GM23338 (cell line): ENCODE measurements at regions not wholly inside any gene's neighbourhood (a gene's known extent, or its start where the extent isn't known, plus 50 kb on each side); places are given as distances from the start of the nearest gene placed in this dataset.

Source experiments
- ATAC-seq: fragments of 200-7000 bp; cut with Tn5 transposase; 3 replicates; pipeline ENCODE4 v1.9.1; 2020
- DNase-seq: peaks from one replicate; pipeline ENCODE4 v3.0.0-alpha.2; 2015; ENCODE audit warnings: low spot score
- H2AFZ ChIP-seq: fragments of 200-600 bp; sonication (generic); 2 replicates; pipeline ENCODE4 v1.8.0; 2016; ENCODE audit warnings: antibody characterized with exemption, mild to moderate bottlenecking, moderate library complexity
- H3F3A ChIP-seq: fragments of 200-600 bp; sonication (generic); replicated peaks from 2 replicates; pipeline ENCODE4 v1.8.0; 2017; ENCODE audit warnings: antibody characterized with exemption, mixed run types, low read depth
- H3K27ac ChIP-seq: fragments of 200-600 bp; sonication (generic); 2 replicates; pipeline ENCODE4 v1.6.1; 2016; ENCODE audit warnings: low read depth
- H3K27me3 ChIP-seq: fragments of 200-600 bp; sonication (generic); 2 replicates; pipeline ENCODE4 v1.8.0; 2016; ENCODE audit warnings: mild to moderate bottlenecking, mixed run types, moderate library complexity; ENCODE audit not compliant: insufficient read depth
- H3K36me3 ChIP-seq: fragments of 200-600 bp; sonication (generic); 2 replicates; pipeline ENCODE4 v1.8.0; 2016; ENCODE audit warnings: mild to moderate bottlenecking; ENCODE audit not compliant: insufficient read depth
- H3K4me1 ChIP-seq: fragments of 200-600 bp; sonication (generic); 2 replicates; pipeline ENCODE4 v1.8.0; 2016; ENCODE audit warnings: mild to moderate bottlenecking, moderate library complexity; ENCODE audit not compliant: insufficient read depth
- H3K4me2 ChIP-seq: fragments of 200-600 bp; sonication (generic); 2 replicates; pipeline ENCODE4 v1.7.1; 2017; ENCODE audit warnings: mixed run types
- H3K4me3 ChIP-seq: fragments of 200-600 bp; sonication (generic); 2 replicates; pipeline ENCODE4 v1.6.1; 2016; ENCODE audit warnings: mixed run types
- H3K79me2 ChIP-seq: fragments of 200-600 bp; sonication (generic); replicated peaks from 2 replicates; pipeline ENCODE4 v1.8.0; 2017; ENCODE audit warnings: mild to moderate bottlenecking; ENCODE audit not compliant: insufficient read depth
- H3K9me2 ChIP-seq: fragments of 200-600 bp; sonication (generic); 2 replicates; pipeline ENCODE4 v1.8.0; 2017; ENCODE audit not compliant: insufficient read depth
- H4K20me1 ChIP-seq: fragments of 200-600 bp; sonication (generic); replicated peaks from 2 replicates; pipeline ENCODE4 v1.8.0; 2017; ENCODE audit warnings: mild to moderate bottlenecking; ENCODE audit not compliant: insufficient read depth
- H3K27ac Mint-ChIP-seq: 2 replicates; pipeline ENCODE4 v1.8.0; 2020; ENCODE audit warnings: inconsistent platforms, mild to moderate bottlenecking, moderate library complexity, mixed read lengths
- H3K27me3 Mint-ChIP-seq: 3 replicates; pipeline ENCODE4 v1.8.0; 2022; ENCODE audit warnings: low read depth, mild to moderate bottlenecking, moderate library complexity, mixed read lengths, inconsistent platforms; ENCODE audit not compliant: insufficient read depth, poor library complexity
- H3K36me3 Mint-ChIP-seq: 3 replicates; pipeline ENCODE4 v1.8.0; 2021; ENCODE audit warnings: low read depth, mild to moderate bottlenecking, inconsistent platforms, moderate library complexity, mixed read lengths
- H3K4me1 Mint-ChIP-seq: 3 replicates; pipeline ENCODE4 v1.8.0; 2020; ENCODE audit warnings: mild to moderate bottlenecking, inconsistent platforms, mixed read lengths
- H3K4me3 Mint-ChIP-seq: 3 replicates; pipeline ENCODE4 v1.8.0; 2021; ENCODE audit warnings: moderate library complexity, mild to moderate bottlenecking, inconsistent platforms, mixed read lengths
- H3K9me3 Mint-ChIP-seq: 3 replicates; pipeline ENCODE4 v1.8.0; 2020; ENCODE audit warnings: moderate library complexity, mild to moderate bottlenecking, inconsistent platforms, mixed read lengths
- CREB1 ChIP-seq: fragments of 250-450 bp; sonication (Bioruptor Pico); IDR thresholded peaks from 2 replicates; pipeline ENCODE4 v1.5.0; 2020; ENCODE audit warnings: low read depth, mild to moderate bottlenecking, moderate library complexity
- CTCF ChIP-seq, 2 experiments: fragments of 200-600 bp in 1 of 2; sonication (generic) in 1 of 2; conservative IDR thresholded peaks; 2 replicates each; pipeline versions ENCODE4 v1.5.1 to v1.6.1; 2016 to 2017; ENCODE audit warnings: antibody characterized with exemption in 2 of 2, low read depth in 2 of 2, mild to moderate bottlenecking in 2 of 2, moderate library complexity in 1 of 2
- ETS1 ChIP-seq: IDR thresholded peaks from 2 replicates; pipeline ENCODE4 v1.6.1; 2016; ENCODE audit warnings: antibody characterized with exemption
- EZH2 ChIP-seq: fragments of 200-600 bp; sonication (generic); IDR thresholded peaks from one replicate; pipeline ENCODE4 v1.8.0; 2017; ENCODE audit warnings: antibody characterized with exemption, mild to moderate bottlenecking, low read depth; ENCODE audit not compliant: unreplicated experiment
- EZH2phosphoT487 ChIP-seq: fragments of 200-600 bp; sonication (generic); IDR thresholded peaks from one replicate; pipeline ENCODE4 v1.8.1; 2018; ENCODE audit warnings: antibody characterized with exemption; ENCODE audit not compliant: unreplicated experiment
- JUNB ChIP-seq: IDR thresholded peaks from one replicate; pipeline ENCODE4 v1.6.1; 2016; ENCODE audit warnings: antibody characterized with exemption; ENCODE audit not compliant: unreplicated experiment
- NANOG ChIP-seq: IDR thresholded peaks from 2 replicates; pipeline ENCODE4 v1.6.1; 2016; ENCODE audit warnings: antibody characterized with exemption, borderline replicate concordance
- POLR2AphosphoS5 ChIP-seq: IDR thresholded peaks from 2 replicates; pipeline ENCODE4 v1.6.1; 2016; ENCODE audit warnings: antibody characterized with exemption, low read depth
- REST ChIP-seq: IDR thresholded peaks from one replicate; pipeline ENCODE4 v1.6.1; 2018; ENCODE audit warnings: antibody characterized with exemption; ENCODE audit not compliant: unreplicated experiment
- STAT1 ChIP-seq: IDR thresholded peaks from one replicate; pipeline ENCODE4 v1.6.1; 2016; ENCODE audit warnings: antibody characterized with exemption; ENCODE audit not compliant: unreplicated experiment
- ZNF114 ChIP-seq: fragments of 250-450 bp; sonication (Bioruptor Pico); IDR thresholded peaks from 2 replicates; pipeline ENCODE4 v1.5.0; 2020; ENCODE audit warnings: mild to moderate bottlenecking, moderate library complexity
- ZNF331 ChIP-seq: fragments of 250-450 bp; sonication (Bioruptor Pico); IDR thresholded peaks from 2 replicates; pipeline ENCODE4 v1.5.0; 2020; ENCODE audit warnings: low read depth, mild to moderate bottlenecking, moderate library complexity
- ZNF462 ChIP-seq: fragments of 250-450 bp; sonication (Bioruptor Pico); IDR thresholded peaks from 2 replicates; pipeline ENCODE4 v1.5.0; 2020; ENCODE audit warnings: mild to moderate bottlenecking, moderate library complexity

- H3K36me3 ChIP-seq, result no peaks in the 10 kb centered on the region
- no peaks in the 10 kb centered on the region for H3F3A ChIP-seq
- no peak overlapping the region for H3K4me3 ChIP-seq
- Mint-ChIP-seq H3K9me3 (peaks cover 10% of the 10 kb centered on the region), H3K4me3 (no peak overlapping the region), H3K4me1 (peaks cover 42% of the 10 kb centered on the region), H3K36me3 (peaks cover 18% of the 10 kb centered on the region; the same call in 2 of the 3 replicates), H3K27ac (no peak overlapping the region), H3K27me3 (peaks cover 6% of the 10 kb centered on the region)
- no peaks in the 10 kb centered on the region for H3K27me3 ChIP-seq
- ATAC-seq, result no peak
- H3K27ac ChIP-seq, result no peak overlapping the region
- no peak for DNase-seq
- no peaks in the 10 kb centered on the region for H3K79me2 ChIP-seq
- peaks cover 26% of the 10 kb centered on the region for H3K4me1 ChIP-seq
- H2AFZ ChIP-seq, result no peak overlapping the region
- TF ChIP-seq ZNF462 (CRISPR knock-in tag) (no peak), STAT1 (no peak), EZH2phosphoT487 (no peak), ZNF331 (CRISPR knock-in tag) (no peak), ZNF114 (CRISPR knock-in tag) (no peak), EZH2 (no peak), POLR2AphosphoS5 (no peak), CREB1 (no peak), JUNB (no peak), REST (no peak), NANOG (no peak), ETS1 (no peak), CTCF (conservative IDR thresholded peaks at IDR 0.05; ENCODE audit: low read depth in 2 of 2) (no peak)
- H3K4me2 ChIP-seq, result no peak overlapping the region
- 0 out of 2 replicates have a peak, but pooled peaks cover 12% of the 10 kb centered on the region for H3K9me2 ChIP-seq
- no peaks in the 10 kb centered on the region for H4K20me1 ChIP-seq
These were observed 1059.6 kb upstream of the SLIT2 start for GRCh38 chr4:19191979-19192650.
